Neural cell (in vitro differentiated cells): ENCODE measurements at regions not wholly inside any gene's neighbourhood (a gene's known extent, or its start where the extent isn't known, plus 50 kb on each side); places are given as distances from the start of the nearest gene placed in this dataset.

Source experiments
- EP300 ChIP-seq: fragments of 450-650 bp; conservative IDR thresholded peaks from 2 replicates; pipeline ENCODE4 v1.6.1; 2014; ENCODE audit warnings: antibody characterized with exemption, mild to moderate bottlenecking, moderate library complexity; ENCODE audit not compliant: poor library complexity, severe bottlenecking
- EZH2 ChIP-seq: fragments of 200-600, 300-800 bp; shearing (Covaris generic), sonication (generic); IDR thresholded peaks from 2 replicates; pipeline ENCODE4 v1.6.1; 2014; ENCODE audit warnings: antibody characterized with exemption, low read length, borderline replicate concordance, mild to moderate bottlenecking; ENCODE audit not compliant: insufficient read depth, poor library complexity, severe bottlenecking
- MXI1 ChIP-seq: fragments of 450-650 bp; conservative IDR thresholded peaks from 2 replicates; pipeline ENCODE4 v1.6.1; 2014; ENCODE audit warnings: antibody characterized with exemption, mild to moderate bottlenecking; ENCODE audit not compliant: poor library complexity, severe bottlenecking
- POLR2AphosphoS5 ChIP-seq: IDR thresholded peaks from 2 replicates; pipeline ENCODE4 v1.6.1; 2012
- RAD21 ChIP-seq: fragments of 450-650 bp; conservative IDR thresholded peaks from 2 replicates; pipeline ENCODE4 v1.6.1; 2014; ENCODE audit warnings: antibody characterized with exemption, mild to moderate bottlenecking, moderate library complexity
- SMC3 ChIP-seq: fragments of 450-650 bp; conservative IDR thresholded peaks from 2 replicates; pipeline ENCODE4 v1.6.1; 2014; ENCODE audit warnings: antibody characterized with exemption, mild to moderate bottlenecking, moderate library complexity; ENCODE audit not compliant: poor library complexity
- TAF1 ChIP-seq: IDR thresholded peaks from 2 replicates; pipeline ENCODE4 v1.6.1; 2012; ENCODE audit warnings: low read depth
- TF ChIP-seq, protein P1 (sequence below): fragments of 450-650 bp; IDR thresholded peaks from 2 replicates; pipeline ENCODE4 v1.5.1; 2014; ENCODE audit warnings: antibody characterized with exemption, mild to moderate bottlenecking, moderate library complexity; ENCODE audit not compliant: poor library complexity, severe bottlenecking
- TF ChIP-seq, protein P2 (sequence below): IDR thresholded peaks from 2 replicates; pipeline ENCODE4 v1.6.1; 2012; ENCODE audit warnings: borderline replicate concordance

DNA sequence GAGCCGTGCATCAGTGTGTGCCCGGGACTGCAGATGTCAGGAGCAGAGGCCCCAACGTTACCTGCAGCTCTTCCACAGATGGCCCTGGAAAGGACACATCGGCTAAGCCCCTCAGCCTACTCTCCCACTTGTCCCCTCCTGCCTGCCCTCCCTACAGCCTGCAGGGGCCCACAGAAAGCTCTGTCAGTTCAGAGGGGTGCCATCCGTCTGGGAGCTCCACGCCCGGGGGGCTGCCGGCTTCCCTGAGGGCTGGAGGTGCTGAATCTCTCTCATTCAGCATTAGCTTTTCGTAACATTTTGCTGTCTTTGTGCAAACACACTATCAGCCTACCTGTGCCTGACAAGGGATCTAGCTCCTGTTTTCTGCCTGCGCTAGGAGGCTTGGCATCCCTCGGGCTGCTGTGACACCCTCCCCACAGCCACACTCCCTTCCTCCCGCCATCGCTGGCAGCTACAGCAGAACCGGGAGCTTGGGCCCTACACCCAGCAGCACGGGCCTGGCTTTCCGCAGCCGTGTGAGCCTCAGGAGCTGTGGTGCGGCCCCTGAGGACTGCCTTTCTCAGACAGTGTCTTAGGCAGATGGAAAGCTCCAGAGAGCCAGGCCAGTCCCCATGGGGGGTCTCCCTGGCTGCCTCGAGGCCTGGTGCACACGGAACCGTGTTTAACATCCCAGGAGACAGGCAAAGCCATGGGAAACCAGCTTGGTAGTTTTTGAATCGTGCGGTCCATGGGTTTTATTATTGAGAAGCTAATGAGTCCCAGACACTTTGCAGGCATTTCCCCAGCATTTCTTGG is 198.3 kb upstream of the B3GAT1 start:
- TF ChIP-seq, protein P1, sequence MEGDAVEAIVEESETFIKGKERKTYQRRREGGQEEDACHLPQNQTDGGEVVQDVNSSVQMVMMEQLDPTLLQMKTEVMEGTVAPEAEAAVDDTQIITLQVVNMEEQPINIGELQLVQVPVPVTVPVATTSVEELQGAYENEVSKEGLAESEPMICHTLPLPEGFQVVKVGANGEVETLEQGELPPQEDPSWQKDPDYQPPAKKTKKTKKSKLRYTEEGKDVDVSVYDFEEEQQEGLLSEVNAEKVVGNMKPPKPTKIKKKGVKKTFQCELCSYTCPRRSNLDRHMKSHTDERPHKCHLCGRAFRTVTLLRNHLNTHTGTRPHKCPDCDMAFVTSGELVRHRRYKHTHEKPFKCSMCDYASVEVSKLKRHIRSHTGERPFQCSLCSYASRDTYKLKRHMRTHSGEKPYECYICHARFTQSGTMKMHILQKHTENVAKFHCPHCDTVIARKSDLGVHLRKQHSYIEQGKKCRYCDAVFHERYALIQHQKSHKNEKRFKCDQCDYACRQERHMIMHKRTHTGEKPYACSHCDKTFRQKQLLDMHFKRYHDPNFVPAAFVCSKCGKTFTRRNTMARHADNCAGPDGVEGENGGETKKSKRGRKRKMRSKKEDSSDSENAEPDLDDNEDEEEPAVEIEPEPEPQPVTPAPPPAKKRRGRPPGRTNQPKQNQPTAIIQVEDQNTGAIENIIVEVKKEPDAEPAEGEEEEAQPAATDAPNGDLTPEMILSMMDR, result no peak
- TF ChIP-seq POLR2AphosphoS5 (no peak), SMC3 (no peak), EZH2 (no peak), TAF1 (no peak), MXI1 (no peak), RAD21 (no peak), EP300 (no peak)
- TF ChIP-seq, protein P2, sequence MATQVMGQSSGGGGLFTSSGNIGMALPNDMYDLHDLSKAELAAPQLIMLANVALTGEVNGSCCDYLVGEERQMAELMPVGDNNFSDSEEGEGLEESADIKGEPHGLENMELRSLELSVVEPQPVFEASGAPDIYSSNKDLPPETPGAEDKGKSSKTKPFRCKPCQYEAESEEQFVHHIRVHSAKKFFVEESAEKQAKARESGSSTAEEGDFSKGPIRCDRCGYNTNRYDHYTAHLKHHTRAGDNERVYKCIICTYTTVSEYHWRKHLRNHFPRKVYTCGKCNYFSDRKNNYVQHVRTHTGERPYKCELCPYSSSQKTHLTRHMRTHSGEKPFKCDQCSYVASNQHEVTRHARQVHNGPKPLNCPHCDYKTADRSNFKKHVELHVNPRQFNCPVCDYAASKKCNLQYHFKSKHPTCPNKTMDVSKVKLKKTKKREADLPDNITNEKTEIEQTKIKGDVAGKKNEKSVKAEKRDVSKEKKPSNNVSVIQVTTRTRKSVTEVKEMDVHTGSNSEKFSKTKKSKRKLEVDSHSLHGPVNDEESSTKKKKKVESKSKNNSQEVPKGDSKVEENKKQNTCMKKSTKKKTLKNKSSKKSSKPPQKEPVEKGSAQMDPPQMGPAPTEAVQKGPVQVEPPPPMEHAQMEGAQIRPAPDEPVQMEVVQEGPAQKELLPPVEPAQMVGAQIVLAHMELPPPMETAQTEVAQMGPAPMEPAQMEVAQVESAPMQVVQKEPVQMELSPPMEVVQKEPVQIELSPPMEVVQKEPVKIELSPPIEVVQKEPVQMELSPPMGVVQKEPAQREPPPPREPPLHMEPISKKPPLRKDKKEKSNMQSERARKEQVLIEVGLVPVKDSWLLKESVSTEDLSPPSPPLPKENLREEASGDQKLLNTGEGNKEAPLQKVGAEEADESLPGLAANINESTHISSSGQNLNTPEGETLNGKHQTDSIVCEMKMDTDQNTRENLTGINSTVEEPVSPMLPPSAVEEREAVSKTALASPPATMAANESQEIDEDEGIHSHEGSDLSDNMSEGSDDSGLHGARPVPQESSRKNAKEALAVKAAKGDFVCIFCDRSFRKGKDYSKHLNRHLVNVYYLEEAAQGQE, result no peak
